ENCODE measurements at regions not wholly inside any gene's neighbourhood (a gene's known extent, or its start where the extent isn't known, plus 50 kb on each side); places are given as distances from the start of the nearest gene placed in this dataset.

DNA sequence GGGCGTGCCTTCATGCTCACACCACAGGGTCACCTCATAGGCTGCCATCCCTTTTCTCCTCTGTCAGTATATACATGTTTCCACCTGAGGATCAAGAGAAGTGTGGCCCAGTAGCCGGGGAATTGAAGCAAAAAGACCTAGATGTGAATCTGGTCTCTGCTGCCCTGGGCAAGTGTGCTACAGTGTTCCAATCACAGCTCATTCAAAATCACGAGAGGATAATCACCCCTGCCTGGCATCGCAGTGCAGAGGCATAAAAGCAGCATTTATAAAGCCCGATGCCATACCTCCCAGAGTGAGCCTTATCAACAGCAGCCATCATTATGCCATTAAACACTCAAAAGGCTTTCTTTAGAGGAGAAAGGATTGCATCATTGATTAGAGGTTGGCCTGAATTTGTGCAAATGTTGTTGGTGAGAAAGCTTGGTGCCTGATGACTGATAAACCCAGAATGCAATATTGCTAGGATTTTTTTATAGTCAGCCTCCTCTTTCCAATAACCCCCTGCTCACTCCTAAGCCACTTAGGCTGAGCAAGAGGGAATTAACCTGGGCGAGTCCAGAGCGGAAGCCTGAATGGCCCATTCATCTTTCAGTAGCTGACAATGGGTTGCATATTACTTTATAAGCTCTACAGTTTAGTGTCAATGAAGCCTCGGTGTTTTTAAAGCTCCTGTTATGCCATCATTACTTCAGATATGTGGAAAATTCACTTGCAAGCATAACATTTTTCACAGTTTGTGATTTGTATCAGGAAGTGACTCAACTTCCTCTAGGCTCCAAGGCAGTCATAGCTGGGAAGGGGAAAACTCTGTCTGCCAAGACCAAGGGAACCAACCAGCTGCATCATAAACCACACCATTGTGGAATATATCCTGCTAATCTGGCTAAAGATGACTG lies 92.5 kb upstream of the NXT1 start:
- ATAC-seq (ENCODE audit: insufficient number of reproducible peaks, low FRiP score, low read depth) (peak; percentile 69), DNase-seq (ENCODE audit: low spot score) (no peak)
- H3K4me1 ChIP-seq (ENCODE audit: control insufficient read depth in 1 of 2, low read depth in 2 of 2), result peaks cover 7 to 21% of the 10 kb centered on the region in 2 donors
- H3K9me3 ChIP-seq, result no peaks in the 10 kb centered on the region
- TF ChIP-seq, protein P1, sequence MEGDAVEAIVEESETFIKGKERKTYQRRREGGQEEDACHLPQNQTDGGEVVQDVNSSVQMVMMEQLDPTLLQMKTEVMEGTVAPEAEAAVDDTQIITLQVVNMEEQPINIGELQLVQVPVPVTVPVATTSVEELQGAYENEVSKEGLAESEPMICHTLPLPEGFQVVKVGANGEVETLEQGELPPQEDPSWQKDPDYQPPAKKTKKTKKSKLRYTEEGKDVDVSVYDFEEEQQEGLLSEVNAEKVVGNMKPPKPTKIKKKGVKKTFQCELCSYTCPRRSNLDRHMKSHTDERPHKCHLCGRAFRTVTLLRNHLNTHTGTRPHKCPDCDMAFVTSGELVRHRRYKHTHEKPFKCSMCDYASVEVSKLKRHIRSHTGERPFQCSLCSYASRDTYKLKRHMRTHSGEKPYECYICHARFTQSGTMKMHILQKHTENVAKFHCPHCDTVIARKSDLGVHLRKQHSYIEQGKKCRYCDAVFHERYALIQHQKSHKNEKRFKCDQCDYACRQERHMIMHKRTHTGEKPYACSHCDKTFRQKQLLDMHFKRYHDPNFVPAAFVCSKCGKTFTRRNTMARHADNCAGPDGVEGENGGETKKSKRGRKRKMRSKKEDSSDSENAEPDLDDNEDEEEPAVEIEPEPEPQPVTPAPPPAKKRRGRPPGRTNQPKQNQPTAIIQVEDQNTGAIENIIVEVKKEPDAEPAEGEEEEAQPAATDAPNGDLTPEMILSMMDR (IDR thresholded peaks at IDR 0.05), result no peak
- no peaks in the 10 kb centered on the region for H3K27me3 ChIP-seq (replicated peaks; ENCODE audit: insufficient read depth)
- H3K27ac ChIP-seq, result peak overlapping the region; percentile 56 to 72
- no peak overlapping the region for H3K4me3 ChIP-seq
- no peaks in the 10 kb centered on the region for H3K36me3 ChIP-seq

DNA sequence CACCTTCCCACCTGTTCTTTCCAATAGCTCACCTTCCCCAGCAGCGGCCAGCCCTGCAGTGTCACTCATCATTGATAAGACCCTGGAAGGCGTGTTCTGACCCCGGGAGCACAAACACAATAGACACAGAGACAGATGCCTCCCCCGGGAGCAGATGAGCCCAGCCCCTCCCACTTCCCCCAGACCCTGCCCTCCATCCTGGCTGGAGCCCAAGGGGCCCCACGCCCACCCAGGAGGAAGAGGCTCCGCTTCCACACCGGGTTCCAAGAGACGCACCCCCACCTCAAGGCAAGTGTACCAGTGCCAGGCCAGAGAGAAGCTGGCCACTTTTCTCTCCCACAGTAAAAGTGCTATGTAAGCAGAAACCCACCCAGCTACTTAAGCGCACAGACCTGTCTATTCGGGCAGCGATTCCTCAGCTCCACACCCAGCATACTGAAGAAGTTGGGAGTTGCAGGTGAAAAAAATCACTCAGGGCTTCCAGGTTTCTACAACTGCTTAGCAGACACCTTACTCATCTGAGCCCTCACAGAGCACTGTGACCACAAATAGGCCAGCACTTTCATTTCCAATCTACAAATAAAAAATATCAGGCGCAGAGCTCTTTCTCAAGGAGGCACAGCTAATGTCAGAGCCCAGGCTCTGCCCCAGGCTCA lies 93.4 kb upstream of the NXT1 start:
- DNase-seq (ENCODE audit: low spot score) (no peak), ATAC-seq (ENCODE audit: insufficient number of reproducible peaks, low FRiP score, low read depth) (no peak)
- TF ChIP-seq, protein P1 (IDR thresholded peaks at IDR 0.05), result no peak
- no peaks in the 10 kb centered on the region for H3K36me3 ChIP-seq
- no peaks in the 10 kb centered on the region for H3K27me3 ChIP-seq (replicated peaks; ENCODE audit: insufficient read depth)
- peaks cover 7 to 21% of the 10 kb centered on the region in 2 donors for H3K4me1 ChIP-seq (ENCODE audit: control insufficient read depth in 1 of 2, low read depth in 2 of 2)
- no peak overlapping the region for H3K4me3 ChIP-seq
- no peaks in the 10 kb centered on the region for H3K9me3 ChIP-seq
- peak overlapping the region; percentile 56 to 72 for H3K27ac ChIP-seq

DNA sequence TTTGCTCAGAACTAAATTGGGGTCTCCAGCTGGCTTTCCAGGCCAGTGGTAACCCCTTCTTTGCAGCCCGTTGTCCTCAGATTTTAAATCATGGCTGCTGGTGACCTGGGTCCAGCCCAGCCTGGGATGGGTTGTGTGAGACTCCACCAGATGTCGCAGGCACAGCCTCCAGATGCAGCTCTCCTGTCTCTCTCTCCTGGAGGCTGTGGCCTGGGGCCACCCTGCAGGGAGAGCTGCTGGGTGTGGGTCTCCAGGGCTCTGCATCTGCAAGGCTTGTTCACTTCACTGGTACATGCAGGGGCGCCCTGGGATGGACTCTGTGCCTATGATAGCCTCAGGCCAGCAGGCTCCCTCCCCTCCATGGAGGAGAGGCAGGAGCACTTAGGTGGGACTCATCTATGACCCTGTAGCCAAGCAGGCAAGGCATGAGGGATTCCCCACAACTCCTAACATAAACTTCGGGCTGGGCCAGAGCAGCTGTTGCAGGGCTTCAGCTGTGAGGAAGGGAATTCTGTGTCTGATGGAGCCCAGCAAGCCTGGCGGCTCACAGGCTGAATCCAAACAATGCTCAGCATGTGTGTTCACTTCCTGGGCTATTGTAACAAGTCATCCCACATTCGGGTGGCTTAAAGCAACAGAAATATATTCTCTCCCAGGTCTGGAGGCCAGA lies 94.7 kb upstream of the NXT1 start:
- Histone ChIP-seq H3K36me3 (no peaks in the 10 kb centered on the region), H3K4me3 (no peak overlapping the region), H3K27ac (no peak overlapping the region), H3K27me3 (replicated peaks; ENCODE audit: insufficient read depth) (no peaks in the 10 kb centered on the region), H3K9me3 (no peaks in the 10 kb centered on the region), H3K4me1 (ENCODE audit: control insufficient read depth in 1 of 2, low read depth in 2 of 2) (peaks cover 7 to 21% of the 10 kb centered on the region in 2 donors)
- ATAC-seq (ENCODE audit: insufficient number of reproducible peaks, low FRiP score, low read depth) (no peak), DNase-seq (ENCODE audit: low spot score) (no peak)
- TF ChIP-seq, protein P1 (IDR thresholded peaks at IDR 0.05), result no peak

DNA sequence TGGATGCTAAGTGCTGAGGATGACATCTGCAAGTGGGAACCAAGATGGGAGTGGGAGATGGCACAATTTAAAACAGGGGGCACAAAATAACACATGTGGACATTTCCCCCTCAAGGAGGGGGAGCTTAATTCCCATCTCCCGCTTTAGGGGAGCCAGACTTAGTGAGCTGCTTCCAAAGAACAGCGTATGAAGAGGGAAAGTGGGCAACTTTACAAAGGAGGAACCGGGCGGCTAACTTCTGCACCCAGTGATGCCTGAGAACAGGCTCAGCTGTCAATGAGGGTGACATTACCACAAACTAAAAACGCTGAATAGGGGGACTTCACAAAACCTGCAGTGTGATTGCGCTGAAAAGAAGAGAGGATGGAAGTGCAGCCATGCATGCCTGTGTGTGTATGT lies 95.5 kb upstream of the NXT1 start:
- H3K4me1 ChIP-seq (ENCODE audit: control insufficient read depth in 1 of 2, low read depth in 2 of 2), result peaks cover 7 to 21% of the 10 kb centered on the region in 2 donors
- TF ChIP-seq, protein P1 (IDR thresholded peaks at IDR 0.05), result no peak
- ATAC-seq (ENCODE audit: insufficient number of reproducible peaks, low FRiP score, low read depth) (no peak), DNase-seq (ENCODE audit: low spot score) (no peak)
- H3K27me3 ChIP-seq (replicated peaks; ENCODE audit: insufficient read depth), result no peaks in the 10 kb centered on the region
- H3K36me3 ChIP-seq, result no peaks in the 10 kb centered on the region
- H3K4me3 ChIP-seq, result no peak overlapping the region
- no peak overlapping the region for H3K27ac ChIP-seq
- H3K9me3 ChIP-seq, result no peaks in the 10 kb centered on the region

DNA sequence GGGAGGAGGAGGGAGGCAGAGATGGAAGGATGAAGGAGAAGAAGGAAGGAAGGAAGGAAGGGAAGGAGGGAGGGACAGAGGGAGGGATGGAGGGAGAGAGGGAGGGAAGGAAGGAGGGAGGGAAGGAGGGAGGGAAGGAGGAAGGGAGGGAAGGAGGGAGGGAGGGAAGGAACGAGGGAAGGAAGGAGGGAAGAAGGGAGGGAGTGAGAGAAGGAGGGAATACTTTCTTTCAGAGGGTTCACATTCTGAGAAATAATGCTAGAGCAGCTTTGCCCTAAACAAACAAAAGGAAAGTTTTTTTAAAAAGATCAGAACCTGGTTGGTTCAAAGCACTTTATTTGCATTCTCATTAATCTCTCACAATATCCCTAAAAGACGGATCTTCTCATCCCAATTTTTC lies 96.1 kb upstream of the NXT1 start:
- Histone ChIP-seq H3K9me3 (no peaks in the 10 kb centered on the region), H3K4me3 (no peak overlapping the region), H3K27me3 (replicated peaks; ENCODE audit: insufficient read depth) (no peaks in the 10 kb centered on the region), H3K4me1 (ENCODE audit: control insufficient read depth in 1 of 2, low read depth in 2 of 2) (peaks cover 7 to 21% of the 10 kb centered on the region in 2 donors), H3K27ac (no peak overlapping the region), H3K36me3 (no peaks in the 10 kb centered on the region)
- ATAC-seq (ENCODE audit: insufficient number of reproducible peaks, low FRiP score, low read depth), result no peak
- TF ChIP-seq, protein P1 (IDR thresholded peaks at IDR 0.05), result no peak
- no peak for DNase-seq (ENCODE audit: low spot score)
